SKM-1 treated with dmso at 0.1 percent for 144 hours (cell line): ENCODE measurements at regions not wholly inside any gene's neighbourhood (a gene's known extent, or its start where the extent isn't known, plus 50 kb on each side); places are given as distances from the start of the nearest gene placed in this dataset.
"Not testable (repeated sequence)": the region's sequence is repeated elsewhere in the genome, so short reads cannot be mapped to it uniquely, and the experiment has no call there.

Source experiments
- DNase-seq: peaks from one replicate; lab custom pipeline; 2025; ENCODE audit not compliant: unreplicated experiment; lab: John Stamatoyannopoulos, UW

DNA sequence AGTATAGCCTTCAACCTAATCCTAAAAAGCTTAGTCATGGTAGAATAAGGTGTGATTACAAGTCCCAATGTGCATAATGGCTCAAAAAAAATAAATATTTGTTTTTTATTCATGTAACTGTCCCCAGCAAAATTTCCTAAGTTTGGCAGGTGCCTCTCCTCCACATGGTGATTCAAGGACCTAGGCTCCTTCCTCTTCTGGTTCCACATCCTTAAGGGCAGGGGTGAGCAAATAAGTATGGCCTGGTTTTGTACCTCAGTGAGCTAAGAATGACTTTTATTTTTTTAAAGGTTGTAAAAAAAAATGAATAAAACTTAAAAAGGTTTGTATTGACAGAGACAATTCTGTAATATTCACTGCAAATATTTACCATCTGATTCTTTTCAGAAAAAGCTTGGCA is 343.5 kb upstream of the UBE2E2 start:
- DNase-seq, result no peak

DNA sequence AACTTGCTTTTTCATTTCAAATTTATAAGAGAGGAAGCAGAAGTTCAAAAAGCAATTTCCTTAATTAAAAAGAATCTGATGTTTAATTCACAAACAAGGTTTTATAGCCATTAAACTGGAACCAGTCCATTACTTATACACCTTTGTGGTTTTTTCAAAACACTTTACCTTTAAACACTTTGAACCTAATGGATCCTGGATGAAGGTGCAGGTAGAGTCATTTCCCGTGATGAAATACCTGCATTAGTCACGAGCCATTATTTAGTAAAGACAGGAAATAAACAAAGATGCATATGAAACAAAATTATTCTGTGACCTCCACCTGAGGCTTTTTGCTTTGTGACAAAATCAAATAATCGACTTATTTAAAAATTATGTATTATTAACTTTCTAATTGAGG is 341.7 kb upstream of the UBE2E2 start:
- no peak for DNase-seq

DNA sequence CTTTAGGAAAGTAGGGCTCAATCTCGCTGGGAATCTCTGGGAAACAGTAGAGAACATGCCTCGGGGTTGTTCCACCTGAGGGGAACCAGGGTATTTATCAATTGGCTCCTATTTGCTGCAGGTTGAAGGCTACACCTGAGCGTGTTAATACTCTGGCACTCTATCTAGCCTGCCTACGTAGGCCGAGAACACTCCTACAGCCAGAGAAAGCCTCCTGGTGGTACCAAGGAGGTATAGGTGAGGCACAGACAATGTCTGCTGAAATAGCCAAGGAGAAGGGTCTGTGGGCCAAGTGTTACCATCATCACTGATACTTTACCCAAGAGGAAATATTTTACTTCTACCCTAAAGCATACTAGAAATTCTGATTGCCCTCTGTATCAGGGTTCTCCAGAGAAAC is 341.0 kb upstream of the UBE2E2 start:
- no peak for DNase-seq

DNA sequence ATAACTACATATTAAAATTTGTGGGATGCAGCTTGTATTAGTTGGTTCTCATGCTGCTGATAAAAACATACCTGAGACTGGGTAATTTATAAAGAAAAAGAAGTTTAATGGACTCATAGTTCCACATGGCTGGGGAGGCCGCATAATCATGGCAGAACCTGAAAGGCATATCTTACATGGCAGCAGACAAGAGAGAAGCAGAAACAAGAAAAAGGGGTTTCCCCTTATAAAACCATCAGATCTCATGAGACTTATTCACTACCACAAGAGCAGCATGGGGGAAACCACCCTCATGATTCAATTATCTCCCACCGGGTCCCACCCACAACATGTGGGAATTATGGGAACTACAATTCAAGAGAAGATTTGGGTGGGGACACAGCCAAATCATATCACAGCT is 320.3 kb upstream of the UBE2E2 start:
- DNase-seq, result not testable (repeated sequence)

DNA sequence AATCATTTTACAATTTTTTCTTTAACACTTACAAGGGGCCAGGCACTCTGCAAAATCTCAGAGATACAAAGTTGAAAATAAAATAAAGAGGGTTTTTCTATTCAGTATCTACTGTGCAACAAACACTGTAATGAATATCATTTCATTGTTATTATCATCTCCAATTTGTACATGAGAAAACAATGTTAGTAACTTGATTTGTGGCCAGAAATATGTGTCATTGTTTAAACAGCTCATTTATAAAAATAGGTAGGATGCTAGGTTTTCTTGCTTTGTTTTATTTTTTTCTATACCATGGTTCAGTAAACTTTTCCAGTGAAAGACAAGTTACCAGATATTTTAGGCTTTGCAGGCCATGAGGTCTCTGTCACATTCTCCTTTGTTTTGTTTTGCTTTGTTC is 318.1 kb upstream of the UBE2E2 start:
- no peak for DNase-seq

DNA sequence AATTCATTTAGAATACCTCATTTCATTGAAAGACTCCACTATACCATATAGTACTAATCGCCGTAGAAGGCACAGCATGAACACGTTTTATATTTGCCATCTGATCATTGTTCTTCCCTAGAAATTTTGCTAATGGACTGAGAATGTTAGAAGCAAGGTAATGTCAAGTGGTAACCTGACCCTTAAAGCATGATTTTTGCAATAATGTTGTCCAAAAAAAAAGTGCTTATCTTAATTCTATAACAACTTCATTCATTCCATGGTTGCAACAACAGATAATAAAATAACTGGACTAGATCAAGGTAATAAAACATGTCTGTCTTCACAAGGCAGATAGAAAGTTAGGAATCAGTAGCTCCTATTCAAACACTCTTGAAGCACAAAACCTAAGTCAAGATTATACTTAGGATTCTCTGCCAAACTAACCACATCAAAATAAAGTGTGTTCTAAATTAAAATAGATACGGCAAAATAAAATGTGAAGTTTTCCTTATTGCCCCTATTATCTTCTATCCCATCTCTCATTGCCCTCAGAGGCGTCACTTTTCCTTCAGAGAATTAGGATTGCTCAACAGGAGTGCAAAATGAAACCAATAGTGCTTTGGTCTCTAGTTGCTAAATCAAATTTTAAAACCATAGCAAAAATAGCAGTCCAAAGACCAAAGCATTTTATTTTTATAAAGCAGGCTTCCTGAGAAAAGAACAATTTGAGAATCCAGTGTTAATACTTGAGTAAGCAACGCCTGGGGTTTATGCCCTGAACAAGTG is 317.4 kb upstream of the UBE2E2 start:
- no peak for DNase-seq

DNA sequence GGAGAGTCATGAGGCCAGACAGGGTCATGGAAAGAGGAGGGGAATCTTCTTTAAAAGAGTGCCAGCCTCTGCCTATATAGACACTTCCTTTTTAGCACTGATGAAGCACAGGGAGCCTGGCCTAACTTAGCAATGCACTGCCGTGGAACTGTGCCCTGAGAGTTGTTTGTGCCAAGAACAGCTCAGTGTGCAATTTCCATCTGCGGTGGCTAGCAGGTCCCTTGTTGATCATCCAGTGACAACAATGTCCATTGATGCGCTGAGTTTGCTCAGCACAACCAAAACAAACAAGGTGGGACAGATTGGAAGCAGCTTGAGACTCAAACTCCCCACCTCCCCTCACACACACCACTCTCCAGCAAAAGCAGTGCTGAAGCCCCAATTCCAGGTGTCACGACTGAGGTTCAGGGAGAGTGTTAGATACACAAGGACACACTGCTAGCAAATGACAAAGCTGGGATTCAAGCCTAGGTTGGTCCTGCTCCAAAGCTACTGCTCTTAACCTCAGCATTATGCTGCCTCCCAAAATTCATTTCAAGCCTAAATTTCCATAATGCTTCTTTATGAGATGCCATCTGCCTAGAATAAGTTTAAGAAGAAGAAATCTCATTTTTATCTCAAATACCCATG is 316.6 kb upstream of the UBE2E2 start:
- DNase-seq, result no peak

DNA sequence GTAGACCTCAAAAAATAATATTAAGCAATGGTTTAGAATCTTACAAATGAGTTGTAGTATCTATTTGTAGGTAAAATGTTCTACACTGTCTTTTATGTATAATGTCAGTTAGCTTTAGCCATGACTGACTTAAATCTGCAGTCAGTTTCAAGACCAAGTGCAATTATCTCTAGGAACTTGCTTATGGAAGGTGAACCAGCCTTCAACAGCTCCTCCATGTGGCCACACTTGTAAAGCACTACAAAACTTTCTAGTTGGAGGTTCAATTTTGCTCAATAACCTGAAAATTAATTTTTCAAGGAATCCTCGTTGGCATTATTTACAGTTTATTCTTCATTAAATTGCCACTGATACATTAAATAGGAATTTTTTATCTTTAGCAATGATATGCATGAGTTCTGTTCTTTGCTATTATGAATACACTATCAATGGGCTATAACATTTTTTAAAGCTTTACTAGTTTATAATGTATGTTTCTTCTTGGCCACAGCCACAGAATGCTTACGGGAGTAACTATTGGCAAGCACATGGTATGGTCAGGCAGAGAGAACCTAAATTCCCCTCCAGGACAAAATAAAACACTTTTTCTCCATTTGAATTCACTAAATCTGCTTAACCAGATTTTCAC is 315.3 kb upstream of the UBE2E2 start:
- peak; percentile 38 for DNase-seq

DNA sequence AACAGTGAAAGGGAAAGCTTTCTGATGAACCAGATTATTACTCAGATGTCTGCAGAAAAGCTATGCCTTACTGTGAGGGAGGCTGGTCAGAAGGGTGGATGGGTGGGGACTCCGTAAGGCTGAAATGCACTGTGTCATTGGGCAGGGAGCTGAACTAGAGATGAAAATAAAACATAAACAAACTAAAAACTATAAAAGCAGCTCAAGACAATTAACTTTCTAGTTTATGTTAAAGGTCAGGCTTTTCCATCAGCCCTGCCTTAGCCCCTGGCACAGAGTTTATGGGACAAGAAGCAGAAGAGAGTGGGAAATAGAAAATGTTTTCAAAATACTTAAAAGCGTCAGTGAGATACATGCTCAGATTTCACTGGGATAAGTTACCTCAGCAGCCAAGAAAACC is 310.0 kb upstream of the UBE2E2 start:
- no peak for DNase-seq

DNA sequence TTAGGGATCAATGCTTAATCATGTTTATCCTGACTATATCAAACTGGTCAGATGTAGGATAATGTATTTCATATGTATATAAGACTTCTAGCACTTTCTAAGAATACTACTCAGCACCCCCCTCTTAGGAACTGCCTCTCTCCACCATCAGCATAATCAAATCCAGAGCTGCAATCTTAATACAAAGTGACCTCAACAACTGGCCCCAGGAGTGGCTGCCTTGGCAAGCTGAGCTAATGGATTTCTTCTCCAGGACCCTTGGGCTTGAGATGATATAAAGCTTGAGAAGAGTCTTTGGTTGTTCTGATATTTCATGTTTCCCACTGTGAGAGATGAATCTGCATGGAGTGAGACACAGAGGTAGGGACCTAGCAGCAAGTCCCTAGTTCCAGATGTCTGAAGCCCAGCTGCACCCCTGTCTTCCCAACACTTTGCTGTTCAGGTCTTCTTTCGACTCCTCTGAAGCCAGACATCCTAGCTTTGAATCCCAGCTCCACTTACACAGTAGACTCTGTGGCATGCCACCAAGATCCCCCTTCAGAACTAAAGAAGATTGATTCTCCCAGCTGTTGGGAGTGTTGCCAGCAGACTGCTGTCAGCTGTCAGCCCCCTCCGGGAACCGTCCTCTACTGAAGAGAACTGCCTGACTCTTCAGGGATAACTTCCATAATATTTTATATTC is 309.3 kb upstream of the UBE2E2 start:
- DNase-seq, result no peak

DNA sequence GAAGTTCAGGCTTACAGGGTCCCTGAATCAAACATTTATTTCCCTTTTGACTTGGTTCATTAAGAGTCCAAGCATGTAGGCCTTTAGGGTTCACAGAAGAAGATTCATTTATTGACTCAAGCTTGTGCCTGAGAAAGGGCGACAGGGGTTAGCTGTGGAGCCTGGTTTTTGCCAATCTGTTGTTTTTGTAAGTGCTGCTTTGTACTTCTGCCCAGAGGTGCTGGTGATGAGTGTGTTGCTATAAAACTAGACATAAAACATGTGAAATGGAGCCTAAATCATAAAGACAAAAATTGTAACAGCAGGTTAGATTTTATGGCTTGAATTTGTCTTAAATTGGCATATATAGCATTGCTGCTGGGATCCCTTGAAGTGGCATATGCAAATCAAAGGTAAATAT is 308.3 kb upstream of the UBE2E2 start:
- DNase-seq, result no peak

DNA sequence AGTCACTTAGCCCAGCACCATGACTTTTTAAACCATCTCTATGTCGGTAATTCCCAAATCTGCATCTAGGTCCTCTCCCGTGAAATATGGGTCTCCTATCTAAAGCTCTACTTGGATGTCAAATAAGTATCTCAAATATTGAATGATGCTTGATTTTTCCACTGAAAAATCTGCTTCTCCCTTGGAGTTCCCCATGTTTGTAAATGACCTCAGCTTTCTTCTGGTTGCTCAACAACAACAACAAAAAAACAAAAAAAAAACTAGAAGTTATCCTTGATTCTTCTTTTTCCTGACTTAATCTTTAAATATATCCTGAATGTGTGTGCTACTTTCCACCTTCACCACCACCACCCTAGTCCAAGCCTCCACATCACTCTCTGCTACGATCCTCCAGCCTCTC is 307.5 kb upstream of the UBE2E2 start:
- DNase-seq, result no peak

DNA sequence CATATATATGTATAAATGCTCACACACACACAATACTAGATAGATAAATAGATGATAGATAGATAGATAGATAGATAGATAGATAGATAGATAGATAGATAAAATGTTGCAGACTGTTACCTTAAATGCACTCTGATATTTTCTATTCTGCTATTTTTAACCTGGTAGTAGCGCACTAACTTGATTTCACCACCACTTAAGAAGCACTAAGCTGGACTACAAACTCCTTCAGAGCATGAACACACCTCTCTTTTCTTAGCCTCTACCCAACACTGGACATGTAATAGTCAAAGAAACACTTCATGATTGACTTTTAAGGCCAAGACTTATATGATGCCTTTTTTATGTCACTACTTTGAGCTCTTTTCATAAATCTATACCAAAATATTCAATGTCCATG is 304.6 kb upstream of the UBE2E2 start:
- DNase-seq, result no peak

DNA sequence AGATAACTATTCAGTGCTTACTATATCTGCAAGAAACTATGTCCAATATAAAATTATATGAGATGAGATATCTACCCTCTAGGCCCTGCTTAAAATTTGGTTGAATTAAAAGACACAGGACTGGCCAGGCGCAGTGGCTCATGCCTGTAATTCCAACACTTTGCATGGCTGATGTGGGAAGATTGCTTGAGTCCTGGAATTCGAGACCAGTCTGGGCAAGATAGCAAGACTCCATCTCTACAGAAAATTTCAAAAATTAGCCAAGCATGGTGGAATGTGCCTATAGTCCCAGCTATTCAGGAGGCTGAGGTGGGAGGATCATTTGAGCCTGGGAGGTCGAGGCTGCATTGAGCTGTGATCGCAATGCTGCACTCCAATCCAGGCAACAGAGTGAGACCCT is 303.7 kb upstream of the UBE2E2 start:
- DNase-seq, result no peak

DNA sequence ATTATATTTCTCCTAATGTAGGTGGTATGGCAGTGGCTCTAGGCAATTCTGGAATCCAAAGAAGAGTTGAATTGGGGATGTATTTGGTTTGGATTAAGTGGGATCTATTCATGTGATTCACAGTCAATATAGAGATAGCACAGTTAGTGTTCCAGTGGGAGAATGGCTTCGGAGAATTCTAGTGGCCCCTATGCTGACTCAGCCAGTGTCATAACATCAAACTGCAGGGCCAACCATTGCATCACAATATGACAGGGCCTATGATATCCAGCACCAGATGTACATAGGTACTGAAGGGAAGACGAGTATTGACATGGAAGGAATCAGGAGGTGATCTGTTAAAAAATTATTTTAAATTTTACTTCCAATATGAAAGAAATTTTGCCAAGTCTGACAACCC is 302.8 kb upstream of the UBE2E2 start:
- no peak for DNase-seq

DNA sequence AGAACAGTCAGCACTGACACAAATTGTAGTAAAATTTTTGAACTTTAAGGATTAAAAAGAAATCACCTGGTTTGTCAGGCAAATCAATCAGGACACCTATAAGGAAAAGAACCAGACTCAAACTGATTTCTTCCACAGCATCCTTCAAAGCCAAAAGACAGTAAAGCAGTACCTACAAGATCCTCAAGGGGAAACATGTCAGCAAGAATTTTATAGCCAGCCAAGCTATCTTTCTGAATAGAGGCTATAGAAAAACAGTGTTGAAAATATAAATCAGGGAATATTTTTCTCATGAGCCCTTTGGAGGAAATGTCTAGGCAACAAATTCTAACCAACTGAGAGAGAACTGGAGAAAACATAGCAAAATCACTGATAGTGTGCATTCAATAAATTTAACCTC is 301.4 kb upstream of the UBE2E2 start:
- no peak for DNase-seq

DNA sequence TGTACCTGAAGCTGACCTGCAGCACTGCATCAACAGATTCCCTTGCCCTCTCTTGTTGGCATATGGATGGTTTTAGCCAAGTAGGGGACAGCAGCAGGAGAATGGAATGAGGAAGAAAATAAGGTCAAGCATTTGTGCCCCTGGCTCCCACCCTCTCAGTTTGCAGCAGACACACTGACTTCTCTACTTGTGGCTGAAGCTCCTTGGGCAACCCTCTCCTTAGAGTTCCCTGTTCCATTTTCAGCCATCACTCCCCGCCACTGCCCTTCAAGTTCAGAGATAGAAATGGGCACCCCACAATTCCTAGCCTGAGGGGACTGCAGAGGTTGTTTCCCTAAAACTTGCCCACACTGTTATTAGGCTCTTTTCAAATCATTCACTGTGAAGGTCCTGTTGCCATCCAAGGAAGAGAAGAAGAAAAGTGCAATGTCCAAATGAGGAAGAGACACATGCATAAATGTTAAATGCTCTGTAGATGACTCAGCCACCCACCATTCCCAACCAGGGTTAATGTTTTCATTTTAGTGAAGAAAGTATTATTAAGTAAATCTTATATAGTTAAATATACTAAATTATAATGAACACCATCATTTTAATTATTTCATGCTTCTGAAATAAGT is 295.9 kb upstream of the UBE2E2 start:
- peak; percentile 31 for DNase-seq

DNA sequence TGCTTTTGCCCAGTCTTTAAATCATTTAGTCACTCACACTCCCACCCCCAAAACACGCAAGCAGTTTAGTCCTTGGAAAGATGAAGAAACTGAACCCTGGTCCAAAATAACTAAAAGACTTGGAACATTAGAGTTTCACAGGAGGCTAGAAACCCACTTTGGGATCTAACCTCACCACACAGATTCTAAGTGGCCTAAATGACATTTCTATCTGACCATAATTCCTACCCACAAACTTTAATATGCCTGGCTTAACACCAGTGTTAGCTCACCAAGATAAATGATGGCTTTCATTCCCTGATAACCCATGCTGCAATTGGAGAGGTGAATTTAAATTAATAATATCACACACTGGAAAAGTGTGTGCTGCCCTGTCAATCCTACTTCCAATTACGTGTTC is 295.3 kb upstream of the UBE2E2 start:
- no peak for DNase-seq

DNA sequence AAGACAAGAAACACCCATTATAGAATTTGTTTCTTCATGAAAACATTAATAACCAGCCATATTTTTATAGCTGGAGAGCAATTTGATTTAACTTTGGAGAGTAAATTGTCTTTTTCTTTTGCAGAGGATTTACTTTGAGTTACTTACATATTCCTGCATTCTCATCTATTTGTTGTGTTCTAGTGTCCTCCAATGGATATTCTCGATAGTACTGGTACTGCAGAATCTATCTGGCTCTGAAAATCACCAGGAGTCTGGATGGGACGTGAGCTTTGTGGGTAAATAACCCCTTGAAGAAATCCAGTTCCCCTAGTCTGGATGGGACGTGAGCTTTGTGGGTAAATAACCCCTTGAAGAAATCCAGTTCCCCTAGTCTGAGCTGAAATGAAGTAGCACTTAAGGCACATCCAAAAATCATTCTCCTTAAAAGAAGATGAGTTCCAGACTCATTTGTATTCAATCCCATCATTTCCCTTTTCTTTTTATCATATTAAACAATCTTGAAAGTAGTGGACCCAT is 294.1 kb upstream of the UBE2E2 start:
- no peak for DNase-seq

DNA sequence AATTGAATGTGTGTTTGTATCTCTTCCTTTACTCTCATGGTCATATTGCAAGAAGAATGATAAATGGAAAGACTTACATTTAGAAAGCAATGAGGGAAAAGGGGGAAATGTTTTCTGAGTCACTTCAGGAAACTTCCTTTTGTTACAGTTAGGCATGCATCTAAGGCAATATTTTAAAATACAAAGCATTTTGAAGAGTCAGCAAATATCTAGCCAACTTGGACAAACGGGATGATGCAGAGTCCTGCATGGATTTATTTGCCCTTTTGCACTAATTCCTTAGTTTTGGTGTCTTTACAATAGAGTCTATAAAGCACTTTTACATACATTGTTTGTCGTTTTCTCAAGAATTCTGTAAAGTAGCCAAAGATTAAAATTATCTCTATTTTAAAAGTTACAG is 286.2 kb upstream of the UBE2E2 start:
- DNase-seq, result no peak

DNA sequence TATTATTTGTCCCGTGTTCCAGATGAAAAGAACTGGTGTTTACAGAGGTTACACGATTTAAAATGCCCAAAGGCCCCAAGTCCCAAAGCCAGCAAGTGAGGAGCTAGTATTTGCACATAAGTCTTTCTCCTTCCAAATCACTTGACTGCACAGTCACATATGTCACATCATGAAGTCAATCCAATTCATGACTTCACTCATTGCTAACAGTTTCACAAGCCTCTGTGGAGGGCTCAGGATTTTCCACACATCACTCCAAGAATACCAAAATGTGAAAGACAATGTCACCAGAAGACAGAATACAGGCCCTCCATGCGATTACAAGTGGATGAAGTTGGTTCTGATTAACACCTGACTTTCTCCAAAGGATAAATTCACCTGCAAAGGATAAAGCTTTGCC is 283.1 kb upstream of the UBE2E2 start:
- DNase-seq, result no peak
